ENCODE measurements at regions not wholly inside any gene's neighbourhood (a gene's known extent, or its start where the extent isn't known, plus 50 kb on each side); places are given as distances from the start of the nearest gene placed in this dataset.

GRCh38 chr5:74123929-74124328 is 497.9 kb downstream of the ARHGEF28 start:
- H3K27me3 ChIP-seq (ENCODE audit: control insufficient read depth, insufficient read depth, low read length), result no peaks in the 10 kb centered on the region; the same call in 1 of the 2 replicates
- H3K36me3 ChIP-seq (ENCODE audit: control insufficient read depth, insufficient read depth, low read length), result no peaks in the 10 kb centered on the region
- CTCF ChIA-PET, result interaction anchor here (0.6 to 2.3 kb wide), 4 partner anchors 8 to 19 kb away, joined by 3 to 12 read pairs (median 5); no protein-coding TSS in a partner anchor
- no peak for DNase-seq (ENCODE audit: low read depth)
- POLR2A ChIA-PET, result no interaction called here
- no peak for TF ChIP-seq CTCF (IDR thresholded peaks at IDR 0.05; ENCODE audit: insufficient read depth, low read depth, low read length)
- no peak overlapping the region for H3K4me3 ChIP-seq (ENCODE audit: low read depth, low read length)

- no peak overlapping the region for H3K4me3 ChIP-seq (ENCODE audit: low read depth, low read length)
- no peak for TF ChIP-seq CTCF (IDR thresholded peaks at IDR 0.05; ENCODE audit: insufficient read depth, low read depth, low read length)
- no peak for DNase-seq (ENCODE audit: low read depth)
- POLR2A ChIA-PET, result no interaction called here
- H3K36me3 ChIP-seq (ENCODE audit: control insufficient read depth, insufficient read depth, low read length), result no peaks in the 10 kb centered on the region
- CTCF ChIA-PET, result interaction anchor here (0.6 kb wide), 1 partner anchor 417 kb away, joined by 3 read pairs; no protein-coding TSS in a partner anchor
- H3K27me3 ChIP-seq (ENCODE audit: control insufficient read depth, insufficient read depth, low read length), result no peaks in the 10 kb centered on the region
Measured at GRCh38 chr5:74122979-74123590, 497.1 kb downstream of the ARHGEF28 start.

- TF ChIP-seq CTCF (IDR thresholded peaks at IDR 0.05; ENCODE audit: insufficient read depth, low read depth, low read length), result no peak
- ChIA-PET POLR2A (no interaction called here), CTCF (interaction anchor here (0.6 kb wide), 2 partner anchors 126 to 416 kb away, joined by 3 read pairs; no protein-coding TSS in a partner anchor)
- H3K27me3 ChIP-seq (ENCODE audit: control insufficient read depth, insufficient read depth, low read length), result no peaks in the 10 kb centered on the region
- H3K36me3 ChIP-seq (ENCODE audit: control insufficient read depth, insufficient read depth, low read length), result no peaks in the 10 kb centered on the region
- DNase-seq (ENCODE audit: low read depth), result no peak
- no peak overlapping the region for H3K4me3 ChIP-seq (ENCODE audit: low read depth, low read length)
Measured at GRCh38 chr5:74122175-74122574, 496.2 kb downstream of the ARHGEF28 start.

- ChIA-PET CTCF (no interaction called here), POLR2A (no interaction called here)
- TF ChIP-seq CTCF (IDR thresholded peaks at IDR 0.05; ENCODE audit: insufficient read depth, low read depth, low read length), result no peak
- Histone ChIP-seq H3K27me3 (ENCODE audit: control insufficient read depth, insufficient read depth, low read length) (no peaks in the 10 kb centered on the region), H3K36me3 (ENCODE audit: control insufficient read depth, insufficient read depth, low read length) (no peaks in the 10 kb centered on the region), H3K4me3 (ENCODE audit: low read depth, low read length) (no peak overlapping the region)
- no peak for DNase-seq (ENCODE audit: low read depth)
Measured at GRCh38 chr5:74120585-74120984, 494.6 kb downstream of the ARHGEF28 start.

- ChIA-PET POLR2A (no interaction called here), CTCF (no interaction called here)
- TF ChIP-seq CTCF (IDR thresholded peaks at IDR 0.05; ENCODE audit: insufficient read depth, low read depth, low read length), result no peak
- DNase-seq (ENCODE audit: low read depth), result no peak
- no peaks in the 10 kb centered on the region for H3K36me3 ChIP-seq (ENCODE audit: control insufficient read depth, insufficient read depth, low read length)
- no peaks in the 10 kb centered on the region for H3K27me3 ChIP-seq (ENCODE audit: control insufficient read depth, insufficient read depth, low read length)
- H3K4me3 ChIP-seq (ENCODE audit: low read depth, low read length), result no peak overlapping the region
Measured at GRCh38 chr5:74118071-74118470, 492.1 kb downstream of the ARHGEF28 start.

Measured in BJ (cell line).